ENCODE measurements at regions not wholly inside any gene's neighbourhood (a gene's known extent, or its start where the extent isn't known, plus 50 kb on each side); places are given as distances from the start of the nearest gene placed in this dataset.

- Histone ChIP-seq H3K9ac (ENCODE audit: low read depth in 1 of 2, low read length in 2 of 2) (no peak overlapping the region), H3K27me3 (ENCODE audit: control insufficient read depth in 4 of 4, insufficient read depth in 4 of 4, low read length in 3 of 4) (no peaks in the 10 kb centered on the region), H3K27ac (ENCODE audit: low read depth in 1 of 2, low read length in 2 of 2) (no peak overlapping the region), H3K9me3 (ENCODE audit: control insufficient read depth in 4 of 4, low read length in 3 of 4) (no peaks in the 10 kb centered on the region), H3K4me1 (ENCODE audit: control insufficient read depth in 4 of 4, insufficient read depth in 4 of 4, low read length in 3 of 4) (no peaks in the 10 kb centered on the region), H3K4me3 (ENCODE audit: low read depth in 1 of 3, low read length in 3 of 3) (no peak overlapping the region), H3K36me3 (ENCODE audit: control insufficient read depth in 4 of 4, insufficient read depth in 3 of 4, low read depth in 1 of 4, low read length in 3 of 4) (no peaks in the 10 kb centered on the region)
- TF ChIP-seq GABPA (IDR thresholded peaks at IDR 0.05 in 1 of 2, conservative IDR thresholded peaks at IDR 0.05 in 1 of 2) (no peak), RXRA (IDR thresholded peaks at IDR 0.05) (no peak), SP1 (IDR thresholded peaks at IDR 0.05) (no peak), YY1 (IDR thresholded peaks at IDR 0.05) (no peak), TAF1 (conservative IDR thresholded peaks at IDR 0.05) (no peak), FOXA1 (IDR thresholded peaks at IDR 0.05) (no peak), RAD21 (IDR thresholded peaks at IDR 0.05) (no peak), FOXA2 (IDR thresholded peaks at IDR 0.05) (no peak), JUND (IDR thresholded peaks at IDR 0.05) (no peak)
- TF ChIP-seq, protein P1, sequence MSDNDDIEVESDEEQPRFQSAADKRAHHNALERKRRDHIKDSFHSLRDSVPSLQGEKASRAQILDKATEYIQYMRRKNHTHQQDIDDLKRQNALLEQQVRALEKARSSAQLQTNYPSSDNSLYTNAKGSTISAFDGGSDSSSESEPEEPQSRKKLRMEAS (IDR thresholded peaks at IDR 0.05): no peak
- TF ChIP-seq, protein P2, sequence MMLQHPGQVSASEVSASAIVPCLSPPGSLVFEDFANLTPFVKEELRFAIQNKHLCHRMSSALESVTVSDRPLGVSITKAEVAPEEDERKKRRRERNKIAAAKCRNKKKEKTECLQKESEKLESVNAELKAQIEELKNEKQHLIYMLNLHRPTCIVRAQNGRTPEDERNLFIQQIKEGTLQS (IDR thresholded peaks at IDR 0.05): no peak
- TF ChIP-seq, protein P3, sequence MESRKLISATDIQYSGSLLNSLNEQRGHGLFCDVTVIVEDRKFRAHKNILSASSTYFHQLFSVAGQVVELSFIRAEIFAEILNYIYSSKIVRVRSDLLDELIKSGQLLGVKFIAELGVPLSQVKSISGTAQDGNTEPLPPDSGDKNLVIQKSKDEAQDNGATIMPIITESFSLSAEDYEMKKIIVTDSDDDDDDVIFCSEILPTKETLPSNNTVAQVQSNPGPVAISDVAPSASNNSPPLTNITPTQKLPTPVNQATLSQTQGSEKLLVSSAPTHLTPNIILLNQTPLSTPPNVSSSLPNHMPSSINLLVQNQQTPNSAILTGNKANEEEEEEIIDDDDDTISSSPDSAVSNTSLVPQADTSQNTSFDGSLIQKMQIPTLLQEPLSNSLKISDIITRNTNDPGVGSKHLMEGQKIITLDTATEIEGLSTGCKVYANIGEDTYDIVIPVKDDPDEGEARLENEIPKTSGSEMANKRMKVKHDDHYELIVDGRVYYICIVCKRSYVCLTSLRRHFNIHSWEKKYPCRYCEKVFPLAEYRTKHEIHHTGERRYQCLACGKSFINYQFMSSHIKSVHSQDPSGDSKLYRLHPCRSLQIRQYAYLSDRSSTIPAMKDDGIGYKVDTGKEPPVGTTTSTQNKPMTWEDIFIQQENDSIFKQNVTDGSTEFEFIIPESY (IDR thresholded peaks at IDR 0.05): no peak
- no peak for DNase-seq (ENCODE audit: low spot score)
Measured at GRCh38 chr2:139064159-139064558, 284.0 kb upstream of the NXPH2 start.

DNA sequence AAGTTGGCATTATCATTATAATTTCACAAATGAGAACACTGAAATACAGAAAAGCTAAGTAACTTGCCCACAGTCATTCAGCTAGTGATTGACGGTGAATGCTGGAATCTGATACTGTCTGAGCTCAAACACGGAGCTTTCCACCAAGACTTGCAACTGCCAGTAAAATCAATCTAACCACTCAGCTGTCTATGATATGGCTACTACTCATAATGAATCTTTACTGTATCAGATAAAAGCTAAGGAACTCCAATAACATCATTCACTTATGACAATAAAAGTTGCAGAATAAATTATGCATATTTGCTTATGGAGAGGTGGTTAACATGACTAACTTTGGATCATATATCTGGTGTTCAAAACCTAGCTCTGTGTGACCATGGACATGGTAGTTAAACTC lies 279.4 kb upstream of the NXPH2 start:
- Histone ChIP-seq H3K36me3 (ENCODE audit: control insufficient read depth in 4 of 4, insufficient read depth in 3 of 4, low read depth in 1 of 4, low read length in 3 of 4) (no peaks in the 10 kb centered on the region), H3K9me3 (ENCODE audit: control insufficient read depth in 4 of 4, low read length in 3 of 4) (no peaks in the 10 kb centered on the region), H3K4me1 (ENCODE audit: control insufficient read depth in 4 of 4, insufficient read depth in 4 of 4, low read length in 3 of 4) (no peaks in the 10 kb centered on the region), H3K9ac (ENCODE audit: low read depth in 1 of 2, low read length in 2 of 2) (no peak overlapping the region), H3K27me3 (ENCODE audit: control insufficient read depth in 4 of 4, insufficient read depth in 4 of 4, low read length in 3 of 4) (no peaks in the 10 kb centered on the region), H3K4me3 (ENCODE audit: low read depth in 1 of 3, low read length in 3 of 3) (no peak overlapping the region), H3K27ac (ENCODE audit: low read depth in 1 of 2, low read length in 2 of 2) (no peak overlapping the region)
- no peak for DNase-seq (ENCODE audit: low spot score)
- TF ChIP-seq, protein P4, sequence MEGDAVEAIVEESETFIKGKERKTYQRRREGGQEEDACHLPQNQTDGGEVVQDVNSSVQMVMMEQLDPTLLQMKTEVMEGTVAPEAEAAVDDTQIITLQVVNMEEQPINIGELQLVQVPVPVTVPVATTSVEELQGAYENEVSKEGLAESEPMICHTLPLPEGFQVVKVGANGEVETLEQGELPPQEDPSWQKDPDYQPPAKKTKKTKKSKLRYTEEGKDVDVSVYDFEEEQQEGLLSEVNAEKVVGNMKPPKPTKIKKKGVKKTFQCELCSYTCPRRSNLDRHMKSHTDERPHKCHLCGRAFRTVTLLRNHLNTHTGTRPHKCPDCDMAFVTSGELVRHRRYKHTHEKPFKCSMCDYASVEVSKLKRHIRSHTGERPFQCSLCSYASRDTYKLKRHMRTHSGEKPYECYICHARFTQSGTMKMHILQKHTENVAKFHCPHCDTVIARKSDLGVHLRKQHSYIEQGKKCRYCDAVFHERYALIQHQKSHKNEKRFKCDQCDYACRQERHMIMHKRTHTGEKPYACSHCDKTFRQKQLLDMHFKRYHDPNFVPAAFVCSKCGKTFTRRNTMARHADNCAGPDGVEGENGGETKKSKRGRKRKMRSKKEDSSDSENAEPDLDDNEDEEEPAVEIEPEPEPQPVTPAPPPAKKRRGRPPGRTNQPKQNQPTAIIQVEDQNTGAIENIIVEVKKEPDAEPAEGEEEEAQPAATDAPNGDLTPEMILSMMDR (IDR thresholded peaks at IDR 0.05; ENCODE audit: low read depth, low read length, missing input control): no peak
- TF ChIP-seq NR2F2 (IDR thresholded peaks at IDR 0.05): no peak
- no peak for TF ChIP-seq GABPA (IDR thresholded peaks at IDR 0.05 in 1 of 2, conservative IDR thresholded peaks at IDR 0.05 in 1 of 2)
- no peak for TF ChIP-seq RAD21 (IDR thresholded peaks at IDR 0.05)
- TF ChIP-seq HNF4G (IDR thresholded peaks at IDR 0.05): no peak
- TF ChIP-seq, protein P5, sequence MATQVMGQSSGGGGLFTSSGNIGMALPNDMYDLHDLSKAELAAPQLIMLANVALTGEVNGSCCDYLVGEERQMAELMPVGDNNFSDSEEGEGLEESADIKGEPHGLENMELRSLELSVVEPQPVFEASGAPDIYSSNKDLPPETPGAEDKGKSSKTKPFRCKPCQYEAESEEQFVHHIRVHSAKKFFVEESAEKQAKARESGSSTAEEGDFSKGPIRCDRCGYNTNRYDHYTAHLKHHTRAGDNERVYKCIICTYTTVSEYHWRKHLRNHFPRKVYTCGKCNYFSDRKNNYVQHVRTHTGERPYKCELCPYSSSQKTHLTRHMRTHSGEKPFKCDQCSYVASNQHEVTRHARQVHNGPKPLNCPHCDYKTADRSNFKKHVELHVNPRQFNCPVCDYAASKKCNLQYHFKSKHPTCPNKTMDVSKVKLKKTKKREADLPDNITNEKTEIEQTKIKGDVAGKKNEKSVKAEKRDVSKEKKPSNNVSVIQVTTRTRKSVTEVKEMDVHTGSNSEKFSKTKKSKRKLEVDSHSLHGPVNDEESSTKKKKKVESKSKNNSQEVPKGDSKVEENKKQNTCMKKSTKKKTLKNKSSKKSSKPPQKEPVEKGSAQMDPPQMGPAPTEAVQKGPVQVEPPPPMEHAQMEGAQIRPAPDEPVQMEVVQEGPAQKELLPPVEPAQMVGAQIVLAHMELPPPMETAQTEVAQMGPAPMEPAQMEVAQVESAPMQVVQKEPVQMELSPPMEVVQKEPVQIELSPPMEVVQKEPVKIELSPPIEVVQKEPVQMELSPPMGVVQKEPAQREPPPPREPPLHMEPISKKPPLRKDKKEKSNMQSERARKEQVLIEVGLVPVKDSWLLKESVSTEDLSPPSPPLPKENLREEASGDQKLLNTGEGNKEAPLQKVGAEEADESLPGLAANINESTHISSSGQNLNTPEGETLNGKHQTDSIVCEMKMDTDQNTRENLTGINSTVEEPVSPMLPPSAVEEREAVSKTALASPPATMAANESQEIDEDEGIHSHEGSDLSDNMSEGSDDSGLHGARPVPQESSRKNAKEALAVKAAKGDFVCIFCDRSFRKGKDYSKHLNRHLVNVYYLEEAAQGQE (IDR thresholded peaks at IDR 0.05): no peak
- TF ChIP-seq HNF4A (conservative IDR thresholded peaks at IDR 0.05): no peak
- TF ChIP-seq FOXA2 (IDR thresholded peaks at IDR 0.05): no peak
- TF ChIP-seq, protein P2 (IDR thresholded peaks at IDR 0.05): no peak
- TF ChIP-seq FOXA1 (IDR thresholded peaks at IDR 0.05): no peak
- no peak for TF ChIP-seq TAF1 (conservative IDR thresholded peaks at IDR 0.05)
- TF ChIP-seq YY1 (IDR thresholded peaks at IDR 0.05): no peak
- no peak for TF ChIP-seq EGR1 (IDR thresholded peaks at IDR 0.05; ENCODE audit: low read depth in 2 of 2)
- TF ChIP-seq, protein P1 (IDR thresholded peaks at IDR 0.05): no peak
- no peak for TF ChIP-seq SP1 (IDR thresholded peaks at IDR 0.05)
- TF ChIP-seq JUND (IDR thresholded peaks at IDR 0.05): no peak
- TF ChIP-seq RXRA (IDR thresholded peaks at IDR 0.05): no peak
- TF ChIP-seq, protein P3 (IDR thresholded peaks at IDR 0.05): no peak
- 53% methylated on average over 2 of the region's 2 CpGs for WGBS

All from liver (tissue), 8 donors.